ENCODE measurements at regions not wholly inside any gene's neighbourhood (a gene's known extent, or its start where the extent isn't known, plus 50 kb on each side); places are given as distances from the start of the nearest gene placed in this dataset.
"Not testable (repeated sequence)": the region's sequence is repeated elsewhere in the genome, so short reads cannot be mapped to it uniquely, and the experiment has no call there.

DNA sequence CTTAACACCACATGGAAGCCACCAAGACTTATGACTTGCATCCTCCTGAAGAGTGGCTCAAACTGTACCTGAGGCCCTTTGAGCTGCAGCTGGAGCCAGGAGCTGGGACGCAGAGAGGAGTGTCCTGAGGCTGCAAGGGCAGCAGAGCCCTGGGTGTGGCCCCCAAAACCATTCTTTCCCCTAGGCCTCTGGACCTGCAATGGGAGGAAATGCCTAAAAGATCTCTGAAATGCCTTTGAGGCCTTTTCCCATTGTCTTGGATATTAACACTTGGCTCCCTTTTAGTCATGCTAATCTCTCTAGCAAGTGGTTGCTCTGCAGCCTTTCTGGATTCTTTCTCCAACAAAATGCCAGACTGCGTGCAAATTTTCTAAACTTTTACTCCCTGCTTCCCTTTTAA is 156.1 kb downstream of the SLC38A4 start:
- H3K9me3 ChIP-seq (ENCODE audit: control insufficient read depth in 1 of 2, low read length in 2 of 2) = no peaks in the 10 kb centered on the region
- H3K4me1 ChIP-seq (ENCODE audit: control insufficient read depth in 1 of 2, insufficient read depth in 2 of 2, low read length in 2 of 2) = peaks cover 0 to 9% of the 10 kb centered on the region in 2 donors
- no peak overlapping the region for H3K27ac ChIP-seq (ENCODE audit: low read length)
- H3K27me3 ChIP-seq (ENCODE audit: low read depth, low read length) = no peaks in the 10 kb centered on the region
- no peak overlapping the region for H3K4me3 ChIP-seq (ENCODE audit: low read depth in 1 of 2, low read length in 2 of 2)
- H3K36me3 ChIP-seq (ENCODE audit: control insufficient read depth in 1 of 2, insufficient read depth in 2 of 2, low read length in 2 of 2) = no peaks in the 10 kb centered on the region

DNA sequence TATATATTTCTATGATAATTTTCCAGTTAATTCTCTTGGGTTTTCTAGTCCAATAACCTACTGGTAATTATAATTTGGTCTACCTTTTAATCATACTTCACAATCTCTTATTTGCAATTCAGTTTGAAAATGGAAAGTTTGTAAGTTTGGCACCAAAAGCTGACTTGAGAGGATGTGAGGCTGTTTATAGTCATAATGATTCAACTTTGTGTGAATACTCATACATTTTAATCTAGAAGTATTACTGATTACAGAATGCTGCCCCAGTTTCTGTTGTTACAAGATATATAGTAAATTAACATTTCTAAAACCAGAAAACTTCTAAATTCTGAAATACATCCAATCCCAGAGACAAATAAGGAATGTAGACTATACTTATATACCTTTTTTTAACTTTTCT is 158.2 kb downstream of the SLC38A4 start:
- H3K4me3 ChIP-seq (ENCODE audit: low read depth in 1 of 2, low read length in 2 of 2) = no peak overlapping the region
- H3K27ac ChIP-seq (ENCODE audit: low read length) = no peak overlapping the region
- H3K4me1 ChIP-seq (ENCODE audit: control insufficient read depth in 1 of 2, insufficient read depth in 2 of 2, low read length in 2 of 2) = peaks cover 0 to 9% of the 10 kb centered on the region in 2 donors
- no peaks in the 10 kb centered on the region for H3K27me3 ChIP-seq (ENCODE audit: low read depth, low read length)
- H3K36me3 ChIP-seq (ENCODE audit: control insufficient read depth in 1 of 2, insufficient read depth in 2 of 2, low read length in 2 of 2) = no peaks in the 10 kb centered on the region
- no peaks in the 10 kb centered on the region for H3K9me3 ChIP-seq (ENCODE audit: control insufficient read depth in 1 of 2, low read length in 2 of 2)

DNA sequence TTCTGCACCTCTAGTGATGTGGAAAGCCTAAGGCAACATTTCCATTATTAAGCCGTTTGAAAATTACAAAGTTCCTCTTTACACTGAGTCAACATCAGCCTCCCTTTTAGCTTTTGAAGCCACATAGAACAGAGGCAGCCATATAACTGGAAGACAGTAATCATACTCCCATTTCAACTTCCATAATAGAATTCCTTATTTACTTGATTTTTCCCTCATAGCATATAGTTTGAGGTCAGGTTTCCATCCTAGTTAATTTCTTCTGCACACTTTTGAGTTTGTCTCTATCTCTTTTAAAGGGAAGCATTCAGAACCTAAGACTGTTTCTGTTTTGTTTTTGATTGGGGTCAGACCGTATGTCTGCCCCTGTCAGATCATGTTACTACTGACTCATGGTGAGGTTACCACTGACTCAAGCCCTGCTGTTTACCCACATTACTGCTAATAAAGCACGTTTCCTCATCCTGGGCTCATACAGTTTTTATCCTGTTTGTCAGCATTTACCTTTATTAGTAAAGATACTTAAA is 161.0 kb downstream of the SLC38A4 start:
- no peaks in the 10 kb centered on the region for H3K27me3 ChIP-seq (ENCODE audit: low read depth, low read length)
- peaks cover 5 to 7% of the 10 kb centered on the region in 2 donors for H3K4me1 ChIP-seq (ENCODE audit: control insufficient read depth in 1 of 2, insufficient read depth in 2 of 2, low read length in 2 of 2)
- H3K27ac ChIP-seq (ENCODE audit: low read length) = no peak overlapping the region

DNA sequence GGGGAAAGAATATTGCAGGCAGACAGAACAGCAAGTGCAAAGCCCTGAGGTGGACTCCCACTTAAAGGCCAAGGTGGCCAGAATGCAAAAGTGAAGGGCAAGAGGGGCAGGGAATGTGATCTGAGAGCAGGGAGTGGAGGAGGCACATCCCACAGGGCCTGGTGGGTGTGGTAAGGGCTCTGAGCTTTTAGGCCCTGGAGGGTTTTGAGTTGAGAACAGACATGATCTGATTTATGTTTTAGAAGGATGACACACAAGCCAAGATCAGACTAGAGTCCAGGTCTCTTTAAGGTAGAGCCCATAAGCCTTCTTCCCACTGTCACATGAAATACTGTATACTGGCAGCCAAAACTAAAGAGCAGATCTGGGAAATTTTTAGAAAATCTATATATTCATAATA is 162.5 kb downstream of the SLC38A4 start:
- Histone ChIP-seq H3K27ac (ENCODE audit: low read length) (no peak overlapping the region), H3K27me3 (ENCODE audit: low read depth, low read length) (no peaks in the 10 kb centered on the region), H3K4me1 (ENCODE audit: control insufficient read depth in 1 of 2, insufficient read depth in 2 of 2, low read length in 2 of 2) (peaks cover 5 to 10% of the 10 kb centered on the region in 2 donors), H3K4me3 (ENCODE audit: low read depth in 1 of 2, low read length in 2 of 2) (no peak overlapping the region), H3K9me3 (ENCODE audit: control insufficient read depth in 1 of 2, low read length in 2 of 2) (no peaks in the 10 kb centered on the region), H3K36me3 (ENCODE audit: control insufficient read depth in 1 of 2, insufficient read depth in 2 of 2, low read length in 2 of 2) (no peaks in the 10 kb centered on the region)

More for the DNA sequence above, 161.0 kb downstream of the SLC38A4 start:
- Histone ChIP-seq H3K4me3 (ENCODE audit: low read depth in 1 of 2, low read length in 2 of 2) (no peak overlapping the region), H3K9me3 (ENCODE audit: control insufficient read depth in 1 of 2, low read length in 2 of 2) (no peaks in the 10 kb centered on the region), H3K36me3 (ENCODE audit: control insufficient read depth in 1 of 2, insufficient read depth in 2 of 2, low read length in 2 of 2) (no peaks in the 10 kb centered on the region)

DNA sequence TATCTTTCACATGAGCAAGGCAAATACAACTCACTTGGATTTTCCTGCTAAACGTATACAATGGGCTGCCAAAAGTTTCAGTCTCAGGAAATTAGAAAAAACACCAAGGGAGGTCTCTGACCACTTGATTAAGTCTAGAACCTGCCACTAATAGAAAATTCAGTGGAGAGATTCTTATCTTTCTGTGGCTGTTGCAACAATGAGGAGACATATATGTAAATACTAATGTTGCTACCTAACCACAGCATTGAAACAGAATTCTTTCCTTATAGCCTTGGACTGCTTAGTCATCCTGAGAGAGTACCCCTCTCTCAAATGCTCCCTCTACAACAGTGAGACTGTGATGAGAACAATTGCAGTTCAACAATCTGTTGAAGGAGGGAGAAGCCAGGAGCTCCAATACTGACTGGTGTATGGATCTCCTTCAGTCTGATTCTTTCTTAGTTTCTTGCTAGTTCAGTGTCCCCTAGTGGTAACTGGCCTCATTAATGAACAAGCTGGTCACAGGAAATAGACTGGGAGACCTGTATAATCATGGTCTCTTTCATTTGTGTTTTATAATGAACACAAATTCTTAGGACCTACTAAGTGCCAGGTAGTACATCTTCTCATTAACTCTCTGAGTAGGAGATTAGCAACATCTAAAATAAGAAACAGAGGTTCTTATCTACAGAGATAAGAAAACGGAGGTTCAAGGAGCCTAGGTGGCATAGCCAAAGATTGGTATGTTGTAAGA is 164.5 kb downstream of the SLC38A4 start:
- H3K27me3 ChIP-seq (ENCODE audit: low read depth, low read length) = no peaks in the 10 kb centered on the region
- peak overlapping the region; percentile 74 for H3K27ac ChIP-seq (ENCODE audit: low read length)

DNA sequence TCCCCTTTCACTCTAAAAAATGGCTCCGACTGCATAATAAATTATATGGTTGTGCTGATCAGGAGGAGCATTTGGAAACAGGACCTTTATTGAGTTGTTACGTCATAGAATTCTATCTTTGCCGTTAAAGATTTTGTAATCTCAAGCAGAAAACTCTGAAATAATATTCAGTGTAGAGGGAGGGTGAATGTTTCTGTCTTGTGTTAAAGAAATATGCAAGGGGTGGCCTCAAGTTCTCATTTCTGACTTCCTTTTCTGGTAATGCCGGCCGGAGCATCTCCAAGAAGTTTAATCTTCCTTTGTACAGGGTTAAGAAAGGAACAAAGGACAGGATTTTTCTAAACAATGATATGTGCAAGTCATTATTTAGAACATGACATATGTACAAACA is 165.1 kb downstream of the SLC38A4 start:
- peak overlapping the region; percentile 74 for H3K27ac ChIP-seq (ENCODE audit: low read length)
- peaks cover 5 to 10% of the 10 kb centered on the region in 2 donors for H3K4me1 ChIP-seq (ENCODE audit: control insufficient read depth in 1 of 2, insufficient read depth in 2 of 2, low read length in 2 of 2)
- H3K36me3 ChIP-seq (ENCODE audit: control insufficient read depth in 1 of 2, insufficient read depth in 2 of 2, low read length in 2 of 2) = no peaks in the 10 kb centered on the region
- peak overlapping the region in 1 of 2 donors; percentile 8 for H3K4me3 ChIP-seq (ENCODE audit: low read depth in 1 of 2, low read length in 2 of 2)
- H3K9me3 ChIP-seq (ENCODE audit: control insufficient read depth in 1 of 2, low read length in 2 of 2) = no peaks in the 10 kb centered on the region
- H3K27me3 ChIP-seq (ENCODE audit: low read depth, low read length) = no peaks in the 10 kb centered on the region

More for the DNA sequence above, 164.5 kb downstream of the SLC38A4 start:
- Histone ChIP-seq H3K4me3 (ENCODE audit: low read depth in 1 of 2, low read length in 2 of 2) (peak overlapping the region; percentile 8 to 13), H3K36me3 (ENCODE audit: control insufficient read depth in 1 of 2, insufficient read depth in 2 of 2, low read length in 2 of 2) (no peaks in the 10 kb centered on the region), H3K9me3 (ENCODE audit: control insufficient read depth in 1 of 2, low read length in 2 of 2) (no peaks in the 10 kb centered on the region), H3K4me1 (ENCODE audit: control insufficient read depth in 1 of 2, insufficient read depth in 2 of 2, low read length in 2 of 2) (peaks cover 5 to 10% of the 10 kb centered on the region in 2 donors)

DNA sequence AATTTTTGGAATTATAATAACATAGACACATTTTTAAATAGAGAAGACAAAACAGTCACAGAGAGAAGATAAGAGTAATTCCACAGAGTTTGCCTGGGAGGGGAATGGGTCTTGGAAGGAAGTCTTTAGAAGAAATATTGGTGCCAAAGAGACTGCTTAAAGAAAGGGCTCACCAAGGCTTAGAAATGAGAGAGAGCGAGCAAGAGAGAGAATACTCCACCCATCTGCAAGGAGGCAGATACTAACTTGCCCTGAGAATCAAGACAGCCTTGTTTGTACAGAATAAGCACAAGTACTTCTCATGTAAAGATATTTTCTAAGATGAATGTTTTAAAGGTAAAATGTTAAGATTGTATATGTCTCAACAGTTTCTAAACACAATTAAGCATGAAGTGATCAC is 165.5 kb downstream of the SLC38A4 start:
- H3K4me3 ChIP-seq (ENCODE audit: low read depth in 1 of 2, low read length in 2 of 2) = no peak overlapping the region
- H3K9me3 ChIP-seq (ENCODE audit: control insufficient read depth in 1 of 2, low read length in 2 of 2) = no peaks in the 10 kb centered on the region
- H3K4me1 ChIP-seq (ENCODE audit: control insufficient read depth in 1 of 2, insufficient read depth in 2 of 2, low read length in 2 of 2) = peaks cover 5 to 10% of the 10 kb centered on the region in 2 donors
- H3K36me3 ChIP-seq (ENCODE audit: control insufficient read depth in 1 of 2, insufficient read depth in 2 of 2, low read length in 2 of 2) = no peaks in the 10 kb centered on the region
- peak overlapping the region; percentile 74 for H3K27ac ChIP-seq (ENCODE audit: low read length)
- H3K27me3 ChIP-seq (ENCODE audit: low read depth, low read length) = no peaks in the 10 kb centered on the region

DNA sequence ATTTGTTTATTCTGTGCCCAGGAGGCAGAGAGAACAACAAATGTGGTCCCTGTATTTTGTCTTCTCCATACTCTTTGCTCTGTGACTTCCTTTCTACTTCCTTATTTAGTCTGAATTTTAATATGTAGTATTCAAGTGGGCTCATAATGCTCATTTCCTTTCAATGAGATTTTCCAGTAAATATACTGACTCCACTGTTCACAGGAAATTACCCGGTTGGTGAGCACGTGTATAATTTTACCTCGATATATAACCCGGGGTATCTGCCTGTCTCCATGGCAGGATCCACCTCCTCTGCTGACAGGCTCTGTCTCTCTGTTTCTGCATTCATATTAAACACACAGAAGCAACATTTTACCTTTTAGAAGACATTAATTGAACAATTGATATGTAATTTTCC is 166.0 kb downstream of the SLC38A4 start:
- H3K36me3 ChIP-seq (ENCODE audit: control insufficient read depth in 1 of 2, insufficient read depth in 2 of 2, low read length in 2 of 2) = no peaks in the 10 kb centered on the region
- H3K4me1 ChIP-seq (ENCODE audit: control insufficient read depth in 1 of 2, insufficient read depth in 2 of 2, low read length in 2 of 2) = peaks cover 5 to 10% of the 10 kb centered on the region in 2 donors
- peak overlapping the region; percentile 74 for H3K27ac ChIP-seq (ENCODE audit: low read length)
- H3K9me3 ChIP-seq (ENCODE audit: control insufficient read depth in 1 of 2, low read length in 2 of 2) = no peaks in the 10 kb centered on the region
- no peaks in the 10 kb centered on the region for H3K27me3 ChIP-seq (ENCODE audit: low read depth, low read length)
- peak overlapping the region in 1 of 2 donors; percentile 2 for H3K4me3 ChIP-seq (ENCODE audit: low read depth in 1 of 2, low read length in 2 of 2)

DNA sequence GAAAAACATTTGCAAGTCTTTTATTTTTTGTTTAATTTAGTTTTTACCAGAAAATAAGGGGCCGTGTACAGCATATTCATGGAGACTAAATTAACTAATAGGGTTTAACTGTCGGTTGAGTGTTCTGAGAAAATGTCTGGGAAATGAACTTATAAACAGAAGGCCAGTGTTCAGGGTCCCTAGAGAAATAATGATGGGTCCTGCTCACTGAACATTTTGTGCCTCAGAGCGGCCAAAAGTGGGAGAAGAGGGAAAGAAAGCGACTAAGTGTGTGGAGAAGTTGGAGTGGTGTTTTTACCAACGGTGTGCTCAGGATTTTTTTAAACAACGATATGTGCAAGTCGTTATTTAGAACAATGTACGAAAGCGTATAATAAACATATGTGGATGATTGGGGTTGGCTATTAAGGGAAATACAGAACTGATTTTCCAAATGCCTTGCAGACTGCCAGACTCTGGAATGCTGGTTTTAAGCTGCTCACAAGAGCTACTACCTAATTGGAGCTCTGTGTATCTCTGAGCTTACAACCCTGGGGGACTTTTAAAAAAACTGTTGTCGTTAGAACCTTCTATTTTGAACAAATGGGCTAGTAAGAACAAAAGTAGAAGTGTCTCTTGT is 166.7 kb downstream of the SLC38A4 start:
- Histone ChIP-seq H3K4me1 (ENCODE audit: control insufficient read depth in 1 of 2, insufficient read depth in 2 of 2, low read length in 2 of 2) (peaks cover 5 to 10% of the 10 kb centered on the region in 2 donors), H3K4me3 (ENCODE audit: low read depth in 1 of 2, low read length in 2 of 2) (peak overlapping the region; percentile 2 to 3), H3K27ac (ENCODE audit: low read length) (peak overlapping the region; percentile 74), H3K36me3 (ENCODE audit: control insufficient read depth in 1 of 2, insufficient read depth in 2 of 2, low read length in 2 of 2) (no peaks in the 10 kb centered on the region), H3K27me3 (ENCODE audit: low read depth, low read length) (no peaks in the 10 kb centered on the region), H3K9me3 (ENCODE audit: control insufficient read depth in 1 of 2, low read length in 2 of 2) (no peaks in the 10 kb centered on the region)

DNA sequence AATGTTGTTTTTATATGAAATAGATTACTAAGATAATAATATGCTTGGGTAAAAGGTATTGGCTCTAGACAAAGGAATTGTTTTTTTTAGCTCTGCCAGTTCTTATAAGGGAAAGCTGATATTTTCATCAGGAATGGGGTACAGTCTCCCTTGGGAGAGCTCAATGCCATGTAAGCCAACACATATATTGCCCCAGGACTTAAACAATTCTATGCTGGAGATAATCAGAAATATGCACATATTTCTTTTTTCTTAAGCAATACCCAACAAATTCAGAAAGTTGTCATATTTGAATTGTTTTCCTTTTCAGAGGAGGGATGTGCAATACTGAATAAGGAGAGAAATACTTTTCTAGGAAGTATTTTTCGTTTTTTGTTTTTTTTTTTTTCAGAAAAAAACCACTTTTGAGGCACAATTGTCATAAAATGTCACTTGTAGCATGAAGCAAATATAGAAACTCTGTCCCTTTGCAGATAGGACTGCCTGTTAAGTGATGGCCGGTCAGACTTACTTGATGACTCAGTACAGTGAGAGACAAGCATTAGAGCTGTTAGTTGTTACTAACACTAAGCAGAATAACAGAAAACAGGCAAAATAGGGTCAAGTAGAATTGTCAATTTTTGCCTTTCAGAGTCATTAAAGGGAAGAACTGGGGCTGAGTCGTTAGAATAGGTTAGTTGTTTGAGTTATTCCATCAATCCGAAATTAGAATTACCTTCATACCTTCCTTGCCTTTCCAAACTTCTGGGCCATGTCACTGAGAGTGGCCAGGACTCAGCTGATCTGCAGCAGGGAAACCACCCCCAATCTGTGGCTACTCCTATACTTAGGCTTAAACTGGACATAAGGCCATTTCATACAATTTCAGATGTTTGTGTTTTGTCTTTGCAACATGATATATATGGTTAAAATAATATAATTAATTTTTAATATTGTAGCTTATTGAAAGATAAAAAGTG is 168.1 kb downstream of the SLC38A4 start:
- no peaks in the 10 kb centered on the region for H3K9me3 ChIP-seq (ENCODE audit: control insufficient read depth in 1 of 2, low read length in 2 of 2)
- H3K4me3 ChIP-seq (ENCODE audit: low read depth in 1 of 2, low read length in 2 of 2) = no peak overlapping the region
- peaks cover 5 to 10% of the 10 kb centered on the region in 2 donors for H3K4me1 ChIP-seq (ENCODE audit: control insufficient read depth in 1 of 2, insufficient read depth in 2 of 2, low read length in 2 of 2)
- no peaks in the 10 kb centered on the region for H3K36me3 ChIP-seq (ENCODE audit: control insufficient read depth in 1 of 2, insufficient read depth in 2 of 2, low read length in 2 of 2)
- no peak overlapping the region for H3K27ac ChIP-seq (ENCODE audit: low read length)
- H3K27me3 ChIP-seq (ENCODE audit: low read depth, low read length) = no peaks in the 10 kb centered on the region

DNA sequence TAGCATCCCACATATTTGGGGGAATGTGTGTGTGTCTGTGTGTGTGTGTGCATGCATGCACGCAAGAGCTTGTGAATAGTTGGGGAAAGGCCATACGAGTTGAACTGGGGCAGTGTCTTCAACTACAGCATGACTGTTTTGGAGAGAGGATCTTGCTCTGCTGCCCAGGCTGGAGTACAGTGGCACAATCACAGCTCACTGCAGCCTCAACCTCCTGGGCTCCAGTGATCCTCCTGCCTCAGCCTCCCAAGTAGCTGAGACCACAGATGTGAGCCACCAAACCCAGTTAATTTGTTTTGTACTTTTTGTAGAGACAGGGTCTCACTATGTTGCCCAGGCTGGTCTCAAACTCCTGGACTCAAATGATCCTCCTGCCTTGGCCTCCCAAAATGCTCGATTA is 169.8 kb downstream of the SLC38A4 start:
- H3K36me3 ChIP-seq (ENCODE audit: control insufficient read depth in 1 of 2, insufficient read depth in 2 of 2, low read length in 2 of 2); H3K4me3 ChIP-seq (ENCODE audit: low read depth in 1 of 2, low read length in 2 of 2); H3K9me3 ChIP-seq (ENCODE audit: control insufficient read depth in 1 of 2, low read length in 2 of 2); H3K27me3 ChIP-seq (ENCODE audit: low read depth, low read length); H3K27ac ChIP-seq (ENCODE audit: low read length): not testable (repeated sequence)
- H3K4me1 ChIP-seq (ENCODE audit: control insufficient read depth in 1 of 2, insufficient read depth in 2 of 2, low read length in 2 of 2) = peaks cover under 1 to 10% of the 10 kb centered on the region in 2 donors
